C4-2B (cell line): ENCODE measurements at regions not wholly inside any gene's neighbourhood (a gene's known extent, or its start where the extent isn't known, plus 50 kb on each side); places are given as distances from the start of the nearest gene placed in this dataset.

ENCODE experiments used
- ZFX ChIP-seq: fragments of 450-650 bp; IDR thresholded peaks from 2 replicates; pipeline ENCODE4 v1.6.1; 2017
- TF ChIP-seq, protein P1 (sequence below): fragments of 450-650 bp; conservative IDR thresholded peaks from 2 replicates; pipeline ENCODE4 v1.5.1; 2017; ENCODE audit warnings: mild to moderate bottlenecking

DNA sequence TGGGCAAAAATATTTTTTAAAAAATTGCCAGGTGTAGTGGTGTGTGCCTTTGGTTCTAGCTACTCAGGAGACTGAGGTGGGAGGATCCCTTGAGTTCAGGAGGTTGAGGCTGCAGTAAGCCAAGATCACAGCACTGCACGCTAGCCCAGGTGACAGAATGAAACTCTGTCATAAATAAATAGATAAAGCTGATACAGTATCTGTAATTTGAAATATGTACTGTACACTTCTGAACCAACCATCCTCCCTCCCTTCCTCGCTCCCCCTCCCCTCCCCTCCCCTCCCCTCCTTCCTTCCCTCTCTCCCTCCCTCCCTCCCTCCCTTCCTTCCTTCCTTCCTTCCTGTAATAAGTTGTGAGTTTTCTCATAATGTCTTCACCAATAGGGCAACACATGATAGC, 208.4 kb upstream of the RBFOX1 start:
- TF ChIP-seq, protein P1, sequence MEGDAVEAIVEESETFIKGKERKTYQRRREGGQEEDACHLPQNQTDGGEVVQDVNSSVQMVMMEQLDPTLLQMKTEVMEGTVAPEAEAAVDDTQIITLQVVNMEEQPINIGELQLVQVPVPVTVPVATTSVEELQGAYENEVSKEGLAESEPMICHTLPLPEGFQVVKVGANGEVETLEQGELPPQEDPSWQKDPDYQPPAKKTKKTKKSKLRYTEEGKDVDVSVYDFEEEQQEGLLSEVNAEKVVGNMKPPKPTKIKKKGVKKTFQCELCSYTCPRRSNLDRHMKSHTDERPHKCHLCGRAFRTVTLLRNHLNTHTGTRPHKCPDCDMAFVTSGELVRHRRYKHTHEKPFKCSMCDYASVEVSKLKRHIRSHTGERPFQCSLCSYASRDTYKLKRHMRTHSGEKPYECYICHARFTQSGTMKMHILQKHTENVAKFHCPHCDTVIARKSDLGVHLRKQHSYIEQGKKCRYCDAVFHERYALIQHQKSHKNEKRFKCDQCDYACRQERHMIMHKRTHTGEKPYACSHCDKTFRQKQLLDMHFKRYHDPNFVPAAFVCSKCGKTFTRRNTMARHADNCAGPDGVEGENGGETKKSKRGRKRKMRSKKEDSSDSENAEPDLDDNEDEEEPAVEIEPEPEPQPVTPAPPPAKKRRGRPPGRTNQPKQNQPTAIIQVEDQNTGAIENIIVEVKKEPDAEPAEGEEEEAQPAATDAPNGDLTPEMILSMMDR: no peak
- TF ChIP-seq ZFX: no peak
